ENCODE measurements at regions not wholly inside any gene's neighbourhood (a gene's known extent, or its start where the extent isn't known, plus 50 kb on each side); places are given as distances from the start of the nearest gene placed in this dataset.

GRCh38 chr16:64131423-64131822 lies 990.4 kb downstream of the CDH11 start:
- TF ChIP-seq CTCF (IDR thresholded peaks at IDR 0.05), result no peak
- no peak for TF ChIP-seq POLR2AphosphoS5 (IDR thresholded peaks at IDR 0.05)
- TF ChIP-seq POLR2A (IDR thresholded peaks at IDR 0.05), result no peak

Measured in stomach (tissue), 4 donors.